ENCODE measurements at regions not wholly inside any gene's neighbourhood (a gene's known extent, or its start where the extent isn't known, plus 50 kb on each side); places are given as distances from the start of the nearest gene placed in this dataset.

GRCh38 chr6:121619013-121619412 lies 183.6 kb downstream of the GJA1 start:
- Histone ChIP-seq H2AFZ (ENCODE audit: low read depth, low read length) (no peak overlapping the region), H3K27ac (ENCODE audit: low read length) (no peak overlapping the region), H3K79me2 (replicated peaks; ENCODE audit: insufficient read depth, low read length) (no peaks in the 10 kb centered on the region), H3K27me3 (ENCODE audit: insufficient read depth, low read depth, low read length) (no peaks in the 10 kb centered on the region), H3K4me3 (ENCODE audit: low read length) (no peak overlapping the region), H4K20me1 (ENCODE audit: insufficient read depth) (no peaks in the 10 kb centered on the region), H3K9me2 (ENCODE audit: insufficient read depth, low read length) (no peaks in the 10 kb centered on the region), H3F3A (ENCODE audit: insufficient read depth, low read length, poor library complexity, severe bottlenecking) (no peaks in the 10 kb centered on the region), H3K36me3 (ENCODE audit: insufficient read depth, low read length) (no peaks in the 10 kb centered on the region), H3K9ac (ENCODE audit: low read length) (no peak overlapping the region), H3K9me3 (ENCODE audit: low read length) (no peaks in the 10 kb centered on the region), H3K4me2 (ENCODE audit: low read length) (no peak overlapping the region)
- no peak for TF ChIP-seq TAF1 (IDR thresholded peaks at IDR 0.05; ENCODE audit: low read depth)
- no peak for TF ChIP-seq EP300 (conservative IDR thresholded peaks at IDR 0.05; ENCODE audit: poor library complexity, severe bottlenecking)
- TF ChIP-seq POLR2AphosphoS5 (IDR thresholded peaks at IDR 0.05): no peak
- no peak for TF ChIP-seq REST (IDR thresholded peaks at IDR 0.05; ENCODE audit: borderline replicate concordance)
- no peak for TF ChIP-seq RAD21 (conservative IDR thresholded peaks at IDR 0.05)
- TF ChIP-seq SMC3 (conservative IDR thresholded peaks at IDR 0.05; ENCODE audit: poor library complexity): no peak
- no peak for TF ChIP-seq EZH2 (IDR thresholded peaks at IDR 0.05; ENCODE audit: borderline replicate concordance, insufficient read depth, low read length, poor library complexity, severe bottlenecking)
- TF ChIP-seq MXI1 (conservative IDR thresholded peaks at IDR 0.05; ENCODE audit: poor library complexity, severe bottlenecking): no peak
- TF ChIP-seq CTCF (IDR thresholded peaks at IDR 0.05; ENCODE audit: poor library complexity, severe bottlenecking): no peak

GRCh38 chr6:121619987-121620740 lies 184.7 kb downstream of the GJA1 start:
- no peaks in the 10 kb centered on the region for H3K9me2 ChIP-seq (ENCODE audit: insufficient read depth, low read length)
- H3K4me3 ChIP-seq (ENCODE audit: low read length): no peak overlapping the region
- H3K9ac ChIP-seq (ENCODE audit: low read length): no peak overlapping the region
- no peak overlapping the region for H3K27ac ChIP-seq (ENCODE audit: low read length)
- no peaks in the 10 kb centered on the region for H4K20me1 ChIP-seq (ENCODE audit: insufficient read depth)
- no peaks in the 10 kb centered on the region for H3F3A ChIP-seq (ENCODE audit: insufficient read depth, low read length, poor library complexity, severe bottlenecking)
- no peak overlapping the region for H3K4me2 ChIP-seq (ENCODE audit: low read length)
- TF ChIP-seq EZH2 (IDR thresholded peaks at IDR 0.05; ENCODE audit: borderline replicate concordance, insufficient read depth, low read length, poor library complexity, severe bottlenecking) (no peak), RAD21 (conservative IDR thresholded peaks at IDR 0.05) (no peak), POLR2AphosphoS5 (IDR thresholded peaks at IDR 0.05) (no peak), EP300 (conservative IDR thresholded peaks at IDR 0.05; ENCODE audit: poor library complexity, severe bottlenecking) (no peak), SMC3 (conservative IDR thresholded peaks at IDR 0.05; ENCODE audit: poor library complexity) (no peak), MXI1 (conservative IDR thresholded peaks at IDR 0.05; ENCODE audit: poor library complexity, severe bottlenecking) (no peak), TAF1 (IDR thresholded peaks at IDR 0.05; ENCODE audit: low read depth) (no peak), REST (IDR thresholded peaks at IDR 0.05; ENCODE audit: borderline replicate concordance) (no peak), CTCF (IDR thresholded peaks at IDR 0.05; ENCODE audit: poor library complexity, severe bottlenecking) (no peak)
- H3K36me3 ChIP-seq (ENCODE audit: insufficient read depth, low read length): no peaks in the 10 kb centered on the region
- H2AFZ ChIP-seq (ENCODE audit: low read depth, low read length): no peak overlapping the region
- no peaks in the 10 kb centered on the region for H3K79me2 ChIP-seq (replicated peaks; ENCODE audit: insufficient read depth, low read length)
- H3K9me3 ChIP-seq (ENCODE audit: low read length): no peaks in the 10 kb centered on the region
- H3K27me3 ChIP-seq (ENCODE audit: insufficient read depth, low read depth, low read length): no peaks in the 10 kb centered on the region
